ENCODE measurements at regions not wholly inside any gene's neighbourhood (a gene's known extent, or its start where the extent isn't known, plus 50 kb on each side); places are given as distances from the start of the nearest gene placed in this dataset.

GRCh38 chr3:175913286-175913685, 1054.2 kb downstream of the NAALADL2 start:
- no peak for TF ChIP-seq YY1 (IDR thresholded peaks at IDR 0.05; ENCODE audit: insufficient read depth, insufficient read length)
- TF ChIP-seq ZNF274 (IDR thresholded peaks at IDR 0.05; ENCODE audit: low read depth, low read length): no peak
